ENCODE measurements at regions not wholly inside any gene's neighbourhood (a gene's known extent, or its start where the extent isn't known, plus 50 kb on each side); places are given as distances from the start of the nearest gene placed in this dataset.

DNA sequence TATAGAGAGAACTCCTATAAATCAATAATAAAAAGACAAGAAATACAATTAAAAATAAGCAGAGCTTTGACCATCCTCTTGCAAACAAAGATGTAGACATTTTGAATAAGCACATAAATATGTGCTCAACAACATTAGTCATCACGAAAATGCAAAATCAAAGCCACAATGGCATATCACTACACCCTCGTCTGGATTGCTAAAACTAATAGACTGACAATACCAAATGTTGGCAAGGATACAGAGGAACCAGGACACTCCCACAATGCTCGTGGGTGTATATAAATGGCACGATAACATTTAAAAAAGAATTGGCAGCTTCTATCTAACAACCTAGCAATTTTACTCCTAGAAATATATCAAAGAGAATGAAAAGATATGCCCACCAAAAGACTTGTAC, 530.8 kb downstream of the HAPSTR1 start:
- TF ChIP-seq CTCF (IDR thresholded peaks at IDR 0.05), result no peak
- TF ChIP-seq EP300 (IDR thresholded peaks at IDR 0.05), result no peak
- TF ChIP-seq POLR2AphosphoS5 (IDR thresholded peaks at IDR 0.05), result no peak

Data from sigmoid colon (tissue), 4 donors.